Esophagus muscularis mucosa (tissue), 4 donors: ENCODE measurements at regions not wholly inside any gene's neighbourhood (a gene's known extent, or its start where the extent isn't known, plus 50 kb on each side); places are given as distances from the start of the nearest gene placed in this dataset.

Experiments used
- DNase-seq: peaks from one replicate; pipeline ENCODE4 v3.0.0-alpha.2; 2017; ENCODE audit errors: extremely low spot score
- H3K27ac ChIP-seq, 4 donors: fragments of 200-600 bp; sonication (generic); replicated peaks in 1 of 4; 1 replicate in 3 of 4; 2 replicates in 1 of 4; pipeline ENCODE4 v1.5.1; 2016 to 2019; ENCODE audit warnings: mild to moderate bottlenecking in 1 of 4
- H3K27me3 ChIP-seq, 4 donors: fragments of 200-600 bp; sonication (generic); one replicate each; pipeline versions ENCODE4 v1.5.1 to v1.6.0; 2016 to 2019
- H3K36me3 ChIP-seq, 4 donors: fragments of 200-600 bp; sonication (generic); one replicate each; pipeline ENCODE4 v1.5.1; 2016 to 2019
- H3K4me1 ChIP-seq, 4 donors: fragments of 200-600 bp; sonication (generic); one replicate each; pipeline ENCODE4 v1.5.1; 2016 to 2019
- H3K4me3 ChIP-seq, 4 donors: fragments of 200-600 bp; sonication (generic); 1 replicate in 2 of 4; 2 replicates in 2 of 4; pipeline ENCODE4 v1.5.1; 2016 to 2019; ENCODE audit warnings: mild to moderate bottlenecking in 4 of 4, moderate library complexity in 1 of 4
- H3K9me3 ChIP-seq, 4 donors: fragments of 200-600 bp; sonication (generic); 1 replicate in 3 of 4; 2 replicates in 1 of 4; pipeline ENCODE4 v1.5.1; 2016 to 2019
- EP300 ChIP-seq: sonication (generic); formaldehyde crosslinking; IDR thresholded peaks from one replicate; pipeline ENCODE4 v1.6.1; 2017; ENCODE audit warnings: antibody characterized with exemption
- POLR2A ChIP-seq: fragments of 450-650 bp; IDR thresholded peaks from one replicate; pipeline ENCODE4 v1.6.1; 2017; ENCODE audit warnings: antibody characterized with exemption, moderate library complexity, mild to moderate bottlenecking, low read depth
- POLR2AphosphoS5 ChIP-seq, 2 donors: sonication (generic); formaldehyde crosslinking; IDR thresholded peaks; one replicate each; pipeline ENCODE4 v1.6.1; 2017; ENCODE audit warnings: antibody characterized with exemption in 2 of 2
- WGBS: methylation state at CpG from one replicate; pipeline ENCODE4 v1.1.5; 2018; 5-methylcytosine and 5-hydroxymethylcytosine counted together
- intact Hi-C: fragments of 100-400 bp; cut with DNase I; formaldehyde crosslinking; loops from one replicate; pipeline ENCODE4 v1.15.1; 2023
- TF ChIP-seq, protein P1 (sequence below), 3 experiments: fragments of 200-600 bp in 2 of 3; fragments of 450-650 bp in 1 of 3; sonication (generic) in 2 of 3; IDR thresholded peaks; one replicate each; pipeline ENCODE4 v1.5.1; 2017 to 2019; ENCODE audit warnings: antibody characterized with exemption in 3 of 3, mild to moderate bottlenecking in 2 of 3, moderate library complexity in 1 of 3

DNA sequence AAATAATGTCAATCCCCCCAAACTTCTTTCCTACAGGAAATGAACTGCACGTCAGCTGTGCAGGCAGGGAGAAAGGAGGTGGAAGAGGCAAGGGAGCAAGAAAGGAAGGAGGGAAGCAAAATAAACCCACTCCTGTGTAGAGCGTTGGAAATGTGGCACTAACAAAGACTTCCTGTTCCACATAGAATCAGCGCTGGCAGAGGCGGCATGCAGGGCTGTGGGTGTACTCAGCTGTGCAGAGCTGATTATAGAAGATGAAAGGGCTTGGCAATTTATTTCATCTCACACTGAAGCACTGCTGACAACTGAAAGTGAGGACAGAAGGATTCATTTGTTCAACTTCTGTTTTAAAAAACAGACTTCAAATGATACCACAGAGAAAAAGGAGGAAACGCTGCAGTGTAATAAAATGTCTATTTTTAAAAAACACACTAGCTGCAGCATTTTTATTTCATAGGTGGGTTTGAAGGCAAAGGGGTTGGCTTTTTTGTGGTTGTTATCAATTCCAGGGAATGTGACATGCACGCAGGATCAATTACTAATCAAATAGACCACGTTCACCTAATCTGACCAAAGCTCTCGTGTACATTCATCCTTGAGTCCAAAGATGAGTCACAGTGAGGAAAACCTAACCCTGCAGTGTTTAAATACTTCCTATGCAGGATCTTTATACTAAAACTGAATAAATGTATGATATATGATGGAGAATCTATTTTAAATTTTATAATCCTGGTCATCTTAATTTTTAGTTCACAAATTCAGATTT is 583.5 kb downstream of the ZNF608 start:
- no peak overlapping the region for H3K27ac ChIP-seq
- intact Hi-C loops, result no loop called here

DNA sequence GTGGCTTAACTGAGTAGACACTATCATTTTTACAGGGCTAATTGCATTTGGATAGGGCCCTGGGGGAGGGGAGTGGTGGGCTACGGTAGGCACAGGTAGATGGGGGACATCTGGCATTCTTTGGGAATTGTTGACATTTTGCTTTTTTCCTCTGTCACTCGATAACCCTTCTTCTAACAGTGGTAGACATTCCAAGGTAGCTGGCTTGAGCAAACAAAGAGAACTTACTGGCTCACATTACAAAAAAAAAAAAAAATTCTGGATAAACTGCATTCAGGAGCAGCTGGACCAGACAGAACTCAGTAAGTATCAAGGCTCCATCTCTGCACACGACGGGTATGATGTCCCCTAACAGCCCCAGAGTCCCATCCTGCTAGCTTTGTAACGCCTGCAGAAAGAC is 585.2 kb downstream of the ZNF608 start:
- H3K36me3 ChIP-seq, result no peaks in the 10 kb centered on the region
- H3K27me3 ChIP-seq, result no peaks in the 10 kb centered on the region
- no peak for DNase-seq
- intact Hi-C loops, result no loop called here
- no peak overlapping the region for H3K4me3 ChIP-seq
- 77% methylated on average over 5 of the region's 5 CpGs for WGBS
- H3K27ac ChIP-seq, result no peak overlapping the region
- no peak for TF ChIP-seq EP300
- no peak for TF ChIP-seq POLR2AphosphoS5 (IDR thresholded peaks at IDR 0.05)
- no peak for TF ChIP-seq POLR2A
- TF ChIP-seq, protein P1, sequence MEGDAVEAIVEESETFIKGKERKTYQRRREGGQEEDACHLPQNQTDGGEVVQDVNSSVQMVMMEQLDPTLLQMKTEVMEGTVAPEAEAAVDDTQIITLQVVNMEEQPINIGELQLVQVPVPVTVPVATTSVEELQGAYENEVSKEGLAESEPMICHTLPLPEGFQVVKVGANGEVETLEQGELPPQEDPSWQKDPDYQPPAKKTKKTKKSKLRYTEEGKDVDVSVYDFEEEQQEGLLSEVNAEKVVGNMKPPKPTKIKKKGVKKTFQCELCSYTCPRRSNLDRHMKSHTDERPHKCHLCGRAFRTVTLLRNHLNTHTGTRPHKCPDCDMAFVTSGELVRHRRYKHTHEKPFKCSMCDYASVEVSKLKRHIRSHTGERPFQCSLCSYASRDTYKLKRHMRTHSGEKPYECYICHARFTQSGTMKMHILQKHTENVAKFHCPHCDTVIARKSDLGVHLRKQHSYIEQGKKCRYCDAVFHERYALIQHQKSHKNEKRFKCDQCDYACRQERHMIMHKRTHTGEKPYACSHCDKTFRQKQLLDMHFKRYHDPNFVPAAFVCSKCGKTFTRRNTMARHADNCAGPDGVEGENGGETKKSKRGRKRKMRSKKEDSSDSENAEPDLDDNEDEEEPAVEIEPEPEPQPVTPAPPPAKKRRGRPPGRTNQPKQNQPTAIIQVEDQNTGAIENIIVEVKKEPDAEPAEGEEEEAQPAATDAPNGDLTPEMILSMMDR (IDR thresholded peaks at IDR 0.05), result no peak
- H3K9me3 ChIP-seq, result no peaks in the 10 kb centered on the region
- peaks cover 5 to 24% (median 23%) of the 10 kb centered on the region in 4 donors for H3K4me1 ChIP-seq

More for the DNA sequence above, 583.5 kb downstream of the ZNF608 start:
- TF ChIP-seq EP300 (no peak), POLR2A (no peak), POLR2AphosphoS5 (IDR thresholded peaks at IDR 0.05) (no peak)
- TF ChIP-seq, protein P1 (IDR thresholded peaks at IDR 0.05), result no peak
- no peaks in the 10 kb centered on the region for H3K27me3 ChIP-seq
- no peaks in the 10 kb centered on the region for H3K9me3 ChIP-seq
- peaks cover 0 to 12% (median 11%) of the 10 kb centered on the region in 4 donors for H3K4me1 ChIP-seq
- H3K36me3 ChIP-seq, result no peaks in the 10 kb centered on the region
- WGBS, result 23% methylated on average over 8 of the region's 8 CpGs
- H3K4me3 ChIP-seq, result no peak overlapping the region
- DNase-seq, result no peak

DNA sequence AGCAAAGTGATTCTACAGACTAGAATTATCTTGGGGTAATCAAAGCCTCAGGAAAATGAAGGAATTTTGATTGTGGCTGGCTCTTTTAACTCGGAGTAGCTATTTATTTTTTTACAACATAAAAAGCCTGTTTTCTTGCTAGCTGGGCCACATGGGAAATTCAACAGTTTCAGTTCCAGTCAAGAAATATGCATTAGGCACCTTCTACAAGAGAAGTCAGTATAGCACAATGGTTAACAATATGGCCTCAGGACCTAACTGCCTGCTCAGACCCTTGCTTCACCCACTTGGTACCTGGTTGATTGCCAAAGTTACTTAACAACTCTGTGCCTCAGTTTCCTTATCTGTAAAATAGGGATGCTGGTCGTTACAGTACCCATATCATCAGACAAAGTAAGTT is 586.2 kb downstream of the ZNF608 start:
- Histone ChIP-seq H3K27ac (no peak overlapping the region), H3K4me3 (no peak overlapping the region), H3K4me1 (peaks cover 5 to 25% (median 23%) of the 10 kb centered on the region in 4 donors), H3K9me3 (peaks cover 0 to 7% (median under 1%) of the 10 kb centered on the region in 4 donors), H3K27me3 (no peaks in the 10 kb centered on the region), H3K36me3 (no peaks in the 10 kb centered on the region)
- intact Hi-C loops, result no loop called here
- DNase-seq, result no peak
- WGBS, result 82% methylated on average over 2 of the region's 2 CpGs
- no peak for TF ChIP-seq POLR2AphosphoS5 (IDR thresholded peaks at IDR 0.05)
- TF ChIP-seq POLR2A, result no peak
- TF ChIP-seq, protein P1 (IDR thresholded peaks at IDR 0.05), result no peak
- TF ChIP-seq EP300, result no peak

DNA sequence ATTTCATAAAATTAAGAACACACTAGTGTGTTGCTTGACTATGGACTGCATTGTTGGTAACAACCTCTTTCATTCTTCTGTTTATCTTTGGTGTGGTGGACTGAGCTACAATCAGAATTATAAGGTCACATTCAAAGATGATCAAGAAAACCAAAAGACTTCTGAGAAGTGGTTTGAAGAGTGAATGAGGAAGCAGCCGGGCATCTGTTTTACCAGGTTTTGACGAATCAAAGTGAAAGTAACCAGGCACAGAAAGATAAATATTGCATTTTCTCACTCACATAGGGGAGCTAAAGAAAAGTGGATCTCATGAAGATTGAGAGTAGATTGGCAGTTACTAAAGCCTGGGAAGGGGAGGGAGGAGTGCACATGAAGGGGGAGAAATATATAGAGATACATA is 589.1 kb downstream of the ZNF608 start:
- Histone ChIP-seq H3K4me3 (peak overlapping the region in 2 of 4 donors; percentile 12 to 19), H3K36me3 (no peaks in the 10 kb centered on the region), H3K27ac (no peak overlapping the region), H3K9me3 (peaks cover 0 to 27% (median 20%) of the 10 kb centered on the region in 4 donors), H3K27me3 (no peaks in the 10 kb centered on the region), H3K4me1 (peaks cover 5 to 18% (median 16%) of the 10 kb centered on the region in 4 donors)
- TF ChIP-seq EP300 (no peak), POLR2A (no peak), POLR2AphosphoS5 (IDR thresholded peaks at IDR 0.05) (no peak)
- TF ChIP-seq, protein P1 (IDR thresholded peaks at IDR 0.05), result no peak
- DNase-seq, result no peak
- intact Hi-C loops, result no loop called here
- WGBS, result 43% methylated on average over 2 of the region's 2 CpGs
